ENCODE measurements at regions not wholly inside any gene's neighbourhood (a gene's known extent, or its start where the extent isn't known, plus 50 kb on each side); places are given as distances from the start of the nearest gene placed in this dataset.

DNA sequence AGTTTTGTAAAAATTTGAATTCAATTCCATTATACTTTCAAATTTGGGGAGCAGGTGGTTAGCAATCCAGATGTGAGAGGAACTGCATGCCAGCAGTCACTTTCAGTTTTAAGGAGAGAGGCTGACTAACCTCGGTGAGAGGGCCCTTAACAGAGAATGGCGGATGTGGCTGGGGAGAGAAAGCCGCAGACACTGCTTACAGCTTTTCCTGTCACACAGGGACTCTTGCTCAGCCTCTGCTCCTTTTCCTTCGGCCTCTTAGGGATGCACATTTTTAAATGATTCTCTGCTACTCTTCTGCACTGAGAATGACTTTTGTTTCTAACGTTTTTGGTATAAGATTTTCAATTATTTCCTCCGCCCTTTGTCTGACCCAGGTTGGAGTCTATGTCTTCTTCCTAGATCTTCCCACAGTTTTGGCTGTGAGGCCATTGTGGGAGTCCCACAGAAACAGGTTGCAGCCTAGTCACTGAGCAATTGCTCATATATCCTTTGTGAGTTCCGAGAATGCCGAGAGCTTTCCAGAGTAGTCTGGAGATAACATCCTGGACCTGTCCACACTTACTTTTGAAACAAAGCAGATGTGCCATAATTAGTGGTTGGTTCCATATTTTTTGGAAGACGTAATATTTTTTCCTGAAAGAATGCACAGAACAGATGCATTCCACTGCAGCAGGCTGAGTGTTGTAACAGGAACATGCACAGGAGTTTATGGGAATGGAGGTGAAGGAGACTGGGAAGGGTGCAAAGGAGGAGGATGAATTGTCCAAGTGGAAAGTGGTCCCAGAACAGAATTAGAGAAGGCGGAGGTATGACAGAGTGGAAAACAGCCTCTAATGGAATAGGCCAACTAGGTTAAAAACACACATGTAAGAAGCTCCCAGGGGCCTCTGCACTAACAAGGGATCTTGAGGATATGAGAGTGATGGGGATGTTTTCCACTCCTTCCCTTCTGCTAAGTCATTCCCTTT, 168.0 kb upstream of the ZNF32 start:
- no peak for DNase-seq
- TF ChIP-seq, protein P1, sequence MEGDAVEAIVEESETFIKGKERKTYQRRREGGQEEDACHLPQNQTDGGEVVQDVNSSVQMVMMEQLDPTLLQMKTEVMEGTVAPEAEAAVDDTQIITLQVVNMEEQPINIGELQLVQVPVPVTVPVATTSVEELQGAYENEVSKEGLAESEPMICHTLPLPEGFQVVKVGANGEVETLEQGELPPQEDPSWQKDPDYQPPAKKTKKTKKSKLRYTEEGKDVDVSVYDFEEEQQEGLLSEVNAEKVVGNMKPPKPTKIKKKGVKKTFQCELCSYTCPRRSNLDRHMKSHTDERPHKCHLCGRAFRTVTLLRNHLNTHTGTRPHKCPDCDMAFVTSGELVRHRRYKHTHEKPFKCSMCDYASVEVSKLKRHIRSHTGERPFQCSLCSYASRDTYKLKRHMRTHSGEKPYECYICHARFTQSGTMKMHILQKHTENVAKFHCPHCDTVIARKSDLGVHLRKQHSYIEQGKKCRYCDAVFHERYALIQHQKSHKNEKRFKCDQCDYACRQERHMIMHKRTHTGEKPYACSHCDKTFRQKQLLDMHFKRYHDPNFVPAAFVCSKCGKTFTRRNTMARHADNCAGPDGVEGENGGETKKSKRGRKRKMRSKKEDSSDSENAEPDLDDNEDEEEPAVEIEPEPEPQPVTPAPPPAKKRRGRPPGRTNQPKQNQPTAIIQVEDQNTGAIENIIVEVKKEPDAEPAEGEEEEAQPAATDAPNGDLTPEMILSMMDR (IDR thresholded peaks at IDR 0.05; ENCODE audit: low read depth, low read length) = no peak
- H3K27me3 ChIP-seq (ENCODE audit: insufficient read depth, low read depth, severe bottlenecking) = peaks cover 13% of the 10 kb centered on the region
- no peak overlapping the region for H3K4me3 ChIP-seq (ENCODE audit: low read depth, low read length)
- no peaks in the 10 kb centered on the region for H3K9me3 ChIP-seq (ENCODE audit: severe bottlenecking)
- H3K27ac ChIP-seq = no peak overlapping the region
- H3K36me3 ChIP-seq = no peaks in the 10 kb centered on the region

DNA sequence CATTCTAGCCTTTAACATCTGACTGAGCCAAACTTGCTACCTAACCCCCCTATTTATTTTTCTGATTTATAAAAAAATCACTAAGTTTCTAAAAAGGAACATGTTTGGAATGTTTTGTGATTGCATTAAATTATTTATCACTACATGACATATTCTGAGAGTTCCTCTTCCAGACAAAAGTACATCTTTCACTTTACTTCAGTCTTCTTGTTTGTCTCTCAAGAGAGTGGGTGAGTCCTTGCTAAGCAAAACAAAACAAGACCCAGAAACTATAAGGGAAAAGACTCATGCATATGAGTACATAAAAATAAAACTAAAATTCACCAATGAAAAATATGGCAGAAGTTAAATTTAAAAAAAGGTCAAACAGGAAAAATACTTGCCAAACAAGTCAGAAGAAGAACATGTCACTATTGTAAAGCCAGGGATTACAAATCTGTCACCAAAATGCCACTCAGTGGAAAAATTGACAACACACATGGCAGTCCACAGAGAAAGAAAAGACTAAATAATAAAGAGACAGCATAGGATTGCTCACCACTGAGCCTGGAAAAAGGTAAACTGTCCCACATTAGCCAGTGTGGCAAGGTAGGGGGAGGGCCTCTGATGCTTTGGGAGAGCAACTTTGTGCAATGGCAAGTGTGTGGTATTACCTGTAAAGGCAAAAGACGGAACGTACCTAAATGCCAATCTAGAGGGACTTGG, 166.7 kb upstream of the ZNF32 start:
- peaks cover 9% of the 10 kb centered on the region for H3K27me3 ChIP-seq (ENCODE audit: insufficient read depth, low read depth, severe bottlenecking)
- no peaks in the 10 kb centered on the region for H3K9me3 ChIP-seq (ENCODE audit: severe bottlenecking)
- no peaks in the 10 kb centered on the region for H3K36me3 ChIP-seq
- no peak overlapping the region for H3K27ac ChIP-seq
- DNase-seq = no peak
- TF ChIP-seq, protein P1 (IDR thresholded peaks at IDR 0.05; ENCODE audit: low read depth, low read length) = no peak
- H3K4me3 ChIP-seq (ENCODE audit: low read depth, low read length) = no peak overlapping the region

DNA sequence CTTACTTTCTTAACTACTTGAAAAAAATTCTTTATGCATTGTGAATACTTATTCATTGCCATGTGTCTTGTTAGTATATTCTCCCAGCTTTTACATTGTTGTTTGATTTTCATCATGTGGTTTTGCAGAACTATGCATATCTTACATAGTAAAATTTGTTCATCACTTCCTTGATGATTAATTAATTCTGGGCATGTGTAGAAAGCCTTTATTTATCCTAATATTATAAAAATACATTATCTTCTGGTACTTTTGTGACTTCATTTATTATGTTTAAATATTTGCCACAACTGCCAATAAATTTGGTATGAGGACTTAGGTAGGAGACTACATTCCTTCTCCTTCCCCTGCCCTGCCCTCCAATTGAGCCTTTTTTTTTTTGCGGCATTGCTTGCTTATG, 166.0 kb upstream of the ZNF32 start:
- TF ChIP-seq, protein P1 (IDR thresholded peaks at IDR 0.05; ENCODE audit: low read depth, low read length) = no peak
- no peak overlapping the region for H3K27ac ChIP-seq
- no peaks in the 10 kb centered on the region for H3K36me3 ChIP-seq

DNA sequence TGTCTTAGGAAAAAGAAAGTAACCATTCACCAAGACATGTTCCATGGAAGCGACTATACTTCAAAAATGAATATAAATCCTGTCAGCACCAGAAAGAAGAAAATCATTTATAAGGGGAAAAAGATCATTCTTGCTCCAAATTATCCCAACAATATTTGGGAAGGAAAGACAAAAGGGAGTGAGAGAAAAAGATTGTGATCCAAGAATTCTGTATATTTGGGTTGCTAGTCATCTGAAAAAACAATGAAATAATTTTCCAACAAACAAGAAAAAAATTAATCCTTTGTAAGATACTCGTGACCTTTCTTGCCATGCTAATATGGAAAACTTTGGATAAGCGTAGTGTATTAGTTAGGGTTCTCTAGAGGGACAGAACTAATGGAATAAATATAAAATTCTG, 163.2 kb upstream of the ZNF32 start:
- H3K36me3 ChIP-seq = no peaks in the 10 kb centered on the region
- TF ChIP-seq, protein P1 (IDR thresholded peaks at IDR 0.05; ENCODE audit: low read depth, low read length) = no peak

More for the DNA sequence above, 166.0 kb upstream of the ZNF32 start:
- no peak for DNase-seq
- Histone ChIP-seq H3K4me3 (ENCODE audit: low read depth, low read length) (no peak overlapping the region), H3K9me3 (ENCODE audit: severe bottlenecking) (no peaks in the 10 kb centered on the region), H3K27me3 (ENCODE audit: insufficient read depth, low read depth, severe bottlenecking) (peaks cover 3% of the 10 kb centered on the region)

DNA sequence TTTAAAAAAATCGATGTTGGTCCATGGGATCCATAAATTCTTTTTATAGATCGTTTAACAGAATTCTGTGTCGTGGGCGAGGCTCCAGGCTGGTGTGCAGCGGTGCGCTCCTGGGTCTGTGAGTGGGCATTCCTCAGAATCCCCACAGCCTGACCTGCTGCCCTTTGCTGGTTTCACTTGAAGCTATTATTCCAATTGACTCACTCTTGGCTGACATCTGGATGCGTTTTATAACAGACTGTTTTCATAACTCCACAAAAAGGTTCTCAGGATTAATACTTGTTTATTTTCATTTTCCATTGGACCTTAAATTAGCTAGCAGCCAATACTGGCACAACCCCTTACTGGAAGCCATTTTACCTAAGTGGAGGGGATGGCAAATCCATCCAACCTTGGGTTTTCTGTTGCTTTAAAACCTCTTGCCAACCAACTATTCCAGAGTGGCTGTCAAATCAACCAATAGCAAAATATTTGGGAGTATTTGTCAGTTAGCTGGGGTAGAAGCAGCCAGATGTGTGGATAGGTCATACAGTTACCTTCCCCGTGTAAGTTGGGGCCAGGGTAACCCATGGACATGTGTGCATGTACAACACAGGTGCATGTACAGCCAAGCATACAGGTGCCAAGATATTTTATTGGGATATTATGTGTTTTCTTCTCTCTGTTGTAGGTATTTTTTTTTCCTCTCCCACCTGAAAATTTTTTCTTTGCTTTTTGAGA, 160.7 kb upstream of the ZNF32 start:
- Histone ChIP-seq H3K27ac (no peak overlapping the region), H3K4me3 (ENCODE audit: low read depth, low read length) (no peak overlapping the region), H3K27me3 (ENCODE audit: insufficient read depth, low read depth, severe bottlenecking) (no peaks in the 10 kb centered on the region), H3K9me3 (ENCODE audit: severe bottlenecking) (no peaks in the 10 kb centered on the region), H3K36me3 (no peaks in the 10 kb centered on the region)
- no peak for DNase-seq
- TF ChIP-seq, protein P1 (IDR thresholded peaks at IDR 0.05; ENCODE audit: low read depth, low read length) = no peak

More for the DNA sequence above, 163.2 kb upstream of the ZNF32 start:
- Histone ChIP-seq H3K27me3 (ENCODE audit: insufficient read depth, low read depth, severe bottlenecking) (no peaks in the 10 kb centered on the region), H3K4me3 (ENCODE audit: low read depth, low read length) (no peak overlapping the region), H3K27ac (no peak overlapping the region), H3K9me3 (ENCODE audit: severe bottlenecking) (no peaks in the 10 kb centered on the region)
- DNase-seq = no peak

Measured in WERI-Rb-1 (cell line).